Ovary (tissue), 7 donors: ENCODE measurements at regions not wholly inside any gene's neighbourhood (a gene's known extent, or its start where the extent isn't known, plus 50 kb on each side); places are given as distances from the start of the nearest gene placed in this dataset.
"Not testable (repeated sequence)": the region's sequence is repeated elsewhere in the genome, so short reads cannot be mapped to it uniquely, and the experiment has no call there.

Experiments
- DNase-seq, 5 donors: peaks; one replicate each; pipeline ENCODE4 v3.0.0-alpha.2; 2019 to 2020
- H3K27ac ChIP-seq, 2 donors: fragments of 200-600 bp; one replicate each; pipeline versions ENCODE4 v1.5.1 to v1.8.0; 2019 to 2022
- H3K27me3 ChIP-seq: fragments of 200-600 bp; one replicate; pipeline ENCODE4 v1.8.0; 2022
- H3K36me3 ChIP-seq: fragments of 200-600 bp; sonication (generic); one replicate; pipeline ENCODE4 v1.5.1; 2019
- H3K4me1 ChIP-seq: one replicate; pipeline ENCODE4 v1.8.1; 2013; ENCODE audit warnings: mild to moderate bottlenecking, moderate library complexity; ENCODE audit not compliant: insufficient read depth
- H3K4me3 ChIP-seq: fragments of 200-600 bp; sonication (generic); one replicate; pipeline ENCODE4 v1.5.1; 2017
- H3K9me3 ChIP-seq, 2 donors: fragments of 200-600 bp in 1 of 2; sonication (generic) in 1 of 2; one replicate each; pipeline versions ENCODE4 v1.5.1 to v1.8.1; 2013 to 2019; ENCODE audit warnings: mild to moderate bottlenecking in 1 of 2, moderate library complexity in 1 of 2
- EP300 ChIP-seq: sonication (generic); formaldehyde crosslinking; IDR thresholded peaks from one replicate; pipeline ENCODE4 v1.6.1; 2017; ENCODE audit warnings: antibody characterized with exemption
- POLR2A ChIP-seq: fragments of 450-650 bp; IDR thresholded peaks from one replicate; pipeline ENCODE4 v1.6.1; 2017; ENCODE audit warnings: antibody characterized with exemption, mild to moderate bottlenecking, moderate library complexity
- WGBS, 3 donors: extraction: QIAGEN DNeasy Blood & Tissue Kit in 1 of 3; methylation state at CpG; one replicate each; pipeline versions ENCODE4 v1.1.5 to v1.1.7; 2013 to 2017; 5-methylcytosine and 5-hydroxymethylcytosine counted together
- intact Hi-C, 4 donors: fragments of 100-400 bp; cut with DNase I; formaldehyde crosslinking; loops; one replicate each; pipeline versions ENCODE4 v1.11.0 to v1.15.1; 2022 to 2023
- TF ChIP-seq, protein P1 (sequence below), 3 donors: fragments of 450-650 bp in 2 of 3; fragments of 200-600 bp in 1 of 3; IDR thresholded peaks; one replicate each; pipeline versions ENCODE4 v1.5.1 to v1.8.0; 2016 to 2022; ENCODE audit warnings: antibody characterized with exemption in 3 of 3, mild to moderate bottlenecking in 1 of 3
- donor health status: DM: no; HTN: no; CAD: no; lungs with moderate emphysema.
- donor health status: DM: no; HTN: no; CAD: no.
- donor health status: Bipolar disorder and iron deficiency.
- donor health status: DM: no; HTN: no; CAD: no.
- donor health status: DM: yes; HTN: yes; CAD: no.

DNA sequence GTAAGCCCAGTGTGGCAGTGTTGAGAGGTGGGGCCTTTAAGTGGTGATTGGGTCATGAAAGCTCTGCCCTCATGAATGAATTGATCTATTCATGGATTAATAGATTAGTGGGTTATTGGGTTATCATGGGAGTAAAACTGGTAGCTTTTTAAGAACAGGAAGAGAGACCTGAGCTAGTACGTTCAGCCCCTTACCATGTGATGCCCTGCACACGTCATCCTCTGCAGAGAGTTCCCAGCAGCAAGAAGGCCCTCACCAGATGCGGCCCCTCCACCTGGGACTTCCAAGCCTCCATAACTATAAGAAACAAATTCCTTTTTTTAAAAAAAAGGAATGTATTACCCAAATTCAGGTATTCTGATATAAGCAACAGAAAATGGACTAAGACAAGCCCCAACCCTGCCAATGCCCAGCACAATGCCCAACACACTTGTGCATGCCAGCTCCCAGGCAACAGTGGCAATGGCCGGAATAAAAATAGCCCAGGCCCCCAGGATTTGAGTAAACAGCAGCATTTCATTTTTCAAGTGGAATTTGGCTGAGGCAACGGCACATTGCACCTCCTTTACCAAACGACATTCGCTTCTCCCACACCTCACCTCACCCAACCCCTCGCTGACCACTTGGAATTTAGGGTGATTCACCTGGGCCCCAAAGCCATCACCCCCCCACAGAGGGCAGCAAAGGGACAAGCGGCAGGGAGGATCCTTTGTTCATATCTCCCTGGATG, 215.9 kb downstream of the TOMM20 start:
- Histone ChIP-seq H3K27me3 (no peaks in the 10 kb centered on the region), H3K27ac (no peak overlapping the region), H3K36me3 (no peaks in the 10 kb centered on the region), H3K4me3 (no peak overlapping the region), H3K9me3 (no peaks in the 10 kb centered on the region), H3K4me1 (peaks cover 7% of the 10 kb centered on the region)
- 73 to 82% (median 80%) methylated on average over 9 of the region's 9 CpGs for WGBS, 3 donors
- TF ChIP-seq POLR2A (no peak), EP300 (no peak)
- TF ChIP-seq, protein P1, sequence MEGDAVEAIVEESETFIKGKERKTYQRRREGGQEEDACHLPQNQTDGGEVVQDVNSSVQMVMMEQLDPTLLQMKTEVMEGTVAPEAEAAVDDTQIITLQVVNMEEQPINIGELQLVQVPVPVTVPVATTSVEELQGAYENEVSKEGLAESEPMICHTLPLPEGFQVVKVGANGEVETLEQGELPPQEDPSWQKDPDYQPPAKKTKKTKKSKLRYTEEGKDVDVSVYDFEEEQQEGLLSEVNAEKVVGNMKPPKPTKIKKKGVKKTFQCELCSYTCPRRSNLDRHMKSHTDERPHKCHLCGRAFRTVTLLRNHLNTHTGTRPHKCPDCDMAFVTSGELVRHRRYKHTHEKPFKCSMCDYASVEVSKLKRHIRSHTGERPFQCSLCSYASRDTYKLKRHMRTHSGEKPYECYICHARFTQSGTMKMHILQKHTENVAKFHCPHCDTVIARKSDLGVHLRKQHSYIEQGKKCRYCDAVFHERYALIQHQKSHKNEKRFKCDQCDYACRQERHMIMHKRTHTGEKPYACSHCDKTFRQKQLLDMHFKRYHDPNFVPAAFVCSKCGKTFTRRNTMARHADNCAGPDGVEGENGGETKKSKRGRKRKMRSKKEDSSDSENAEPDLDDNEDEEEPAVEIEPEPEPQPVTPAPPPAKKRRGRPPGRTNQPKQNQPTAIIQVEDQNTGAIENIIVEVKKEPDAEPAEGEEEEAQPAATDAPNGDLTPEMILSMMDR (IDR thresholded peaks at IDR 0.05): no peak
- intact Hi-C loops: loop anchor here in 1 of 4 donors (10.0 kb wide), 1 partner anchor 62 kb away; no protein-coding TSS in a partner anchor
- no peak for DNase-seq

DNA sequence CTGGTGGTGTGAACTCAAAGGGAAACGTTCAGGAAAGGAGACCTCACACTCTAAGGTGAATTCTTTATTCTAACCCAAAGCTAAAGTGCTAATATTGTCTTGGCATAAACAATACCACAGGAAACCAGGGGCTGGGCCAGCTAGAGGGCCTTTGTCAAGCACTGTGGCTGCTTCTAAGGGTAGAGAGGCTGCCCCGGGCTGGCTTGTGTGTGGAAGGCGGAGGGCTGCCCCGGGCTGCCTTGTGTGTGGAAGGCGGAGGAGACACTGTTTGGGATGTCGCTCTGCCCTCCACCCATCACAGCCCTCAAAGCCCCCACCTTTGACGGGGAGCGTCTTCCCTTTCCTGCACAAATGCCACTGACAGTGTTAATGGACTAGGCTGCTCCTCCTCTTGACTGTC, 216.8 kb downstream of the TOMM20 start:
- Histone ChIP-seq H3K27ac (no peak overlapping the region), H3K36me3 (no peaks in the 10 kb centered on the region), H3K4me3 (no peak overlapping the region), H3K9me3 (no peaks in the 10 kb centered on the region), H3K27me3 (no peaks in the 10 kb centered on the region), H3K4me1 (peaks cover 7% of the 10 kb centered on the region)
- TF ChIP-seq POLR2A: no peak
- TF ChIP-seq, protein P1 (IDR thresholded peaks at IDR 0.05): no peak
- no peak for TF ChIP-seq EP300
- WGBS, 3 donors: 64 to 73% (median 70%) methylated on average over 8 of the region's 8 CpGs
- intact Hi-C loops: loop anchor here in 1 of 4 donors (10.0 kb wide), 1 partner anchor 63 kb away; no protein-coding TSS in a partner anchor
- DNase-seq: no peak

DNA sequence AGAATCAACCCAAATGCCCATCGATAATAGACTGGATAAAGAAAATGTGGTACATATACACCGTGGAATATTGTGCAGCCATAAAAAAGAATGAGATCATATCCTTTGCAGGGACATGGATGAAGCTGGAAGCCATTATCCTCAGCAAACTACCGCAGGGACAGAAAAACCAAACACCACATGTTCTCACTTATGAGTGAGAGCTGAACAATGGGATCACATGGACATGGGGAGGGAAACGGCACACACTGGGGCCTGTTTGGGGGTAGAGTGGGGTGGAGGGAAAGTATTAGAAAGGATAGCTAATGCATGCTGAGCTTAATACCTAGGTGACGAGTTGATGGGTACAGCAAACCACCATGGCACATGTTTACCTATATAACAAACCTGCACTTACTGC, 217.5 kb downstream of the TOMM20 start:
- not testable (repeated sequence) for H3K27me3 ChIP-seq, H3K9me3 ChIP-seq, DNase-seq, H3K4me3 ChIP-seq, H3K27ac ChIP-seq, H3K36me3 ChIP-seq, H3K4me1 ChIP-seq
- WGBS, 3 donors: 93 to 95% (median 94%) methylated on average over 5 of the region's 5 CpGs
- intact Hi-C loops: loop anchor here in 1 of 4 donors (10.0 kb wide), 1 partner anchor 64 kb away; no protein-coding TSS in a partner anchor

DNA sequence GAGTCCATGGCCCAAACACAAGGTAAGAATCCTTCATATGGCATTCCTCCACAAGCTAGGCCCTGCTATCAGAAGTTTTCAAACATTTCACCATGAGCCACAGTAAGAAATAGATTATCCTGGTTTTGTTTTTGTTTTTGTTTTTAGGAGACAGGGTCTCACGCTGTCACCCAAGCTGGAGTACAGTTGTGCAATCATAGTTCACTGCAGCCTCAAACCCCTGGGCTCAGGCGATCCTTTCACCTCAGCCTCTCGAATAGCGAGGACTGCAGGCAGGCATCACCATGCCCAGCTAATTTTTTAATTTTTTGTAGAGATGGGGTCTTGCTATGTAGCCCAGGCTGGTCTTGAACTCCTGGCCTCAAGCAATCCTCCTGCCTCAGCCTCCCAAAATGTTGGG, 218.8 kb downstream of the TOMM20 start:
- intact Hi-C loops: loop anchor here in 1 of 4 donors (10.0 kb wide), 1 partner anchor 65 kb away; no protein-coding TSS in a partner anchor
- TF ChIP-seq POLR2A (no peak), EP300 (no peak)
- TF ChIP-seq, protein P1 (IDR thresholded peaks at IDR 0.05): no peak
- 95 to 98% (median 95%) methylated on average over 4 of the region's 4 CpGs for WGBS, 3 donors
- no peak overlapping the region for H3K27ac ChIP-seq
- H3K36me3 ChIP-seq: no peaks in the 10 kb centered on the region
- H3K27me3 ChIP-seq: no peaks in the 10 kb centered on the region
- H3K4me3 ChIP-seq: no peak overlapping the region
- no peaks in the 10 kb centered on the region for H3K9me3 ChIP-seq
- DNase-seq: no peak
- H3K4me1 ChIP-seq: peaks cover 7% of the 10 kb centered on the region

DNA sequence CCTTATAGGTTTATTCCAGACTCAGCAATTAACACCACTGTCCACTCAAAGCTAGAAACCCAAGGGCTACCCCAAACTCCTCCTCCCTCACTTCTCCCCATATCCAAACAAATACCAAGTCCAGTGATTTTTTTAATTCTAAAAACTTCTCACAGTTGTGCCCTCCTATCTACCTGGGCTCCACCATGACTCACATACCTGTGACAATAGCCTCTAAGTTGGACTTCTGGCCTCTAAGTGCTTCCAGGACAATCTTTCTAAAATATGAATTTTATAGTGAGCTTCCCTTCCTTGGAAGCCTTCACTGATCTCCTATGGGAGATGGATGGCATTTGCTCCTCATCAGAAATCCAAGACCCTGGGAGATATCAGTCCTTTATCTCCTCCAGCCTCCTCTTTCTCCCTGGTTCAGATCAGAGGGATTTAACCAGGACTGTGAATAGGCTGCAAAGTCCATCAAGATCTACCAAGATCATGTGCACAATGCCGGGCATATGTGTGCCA, 219.3 kb downstream of the TOMM20 start:
- Histone ChIP-seq H3K4me3 (no peak overlapping the region), H3K4me1 (peaks cover 7% of the 10 kb centered on the region), H3K36me3 (no peaks in the 10 kb centered on the region), H3K27ac (no peak overlapping the region), H3K27me3 (no peaks in the 10 kb centered on the region), H3K9me3 (no peaks in the 10 kb centered on the region)
- WGBS, 3 donors: 95 to 100% (median 100%) methylated on average over 1 of the region's 1 CpG
- DNase-seq: no peak
- intact Hi-C loops: no loop called here
- TF ChIP-seq POLR2A (no peak), EP300 (no peak)
- TF ChIP-seq, protein P1 (IDR thresholded peaks at IDR 0.05): no peak
